HG03095 (cell line): ENCODE measurements at regions not wholly inside any gene's neighbourhood (a gene's known extent, or its start where the extent isn't known, plus 50 kb on each side); places are given as distances from the start of the nearest gene placed in this dataset.
"Not testable (repeated sequence)": the region's sequence is repeated elsewhere in the genome, so short reads cannot be mapped to it uniquely, and the experiment has no call there.

Source experiments
- ATAC-seq: cut with Tn5 transposase; IDR thresholded peaks from one replicate; pipeline ENCODE4 v1.9.1; 2021; ENCODE audit warnings: moderate library complexity; ENCODE audit not compliant: unreplicated experiment

DNA sequence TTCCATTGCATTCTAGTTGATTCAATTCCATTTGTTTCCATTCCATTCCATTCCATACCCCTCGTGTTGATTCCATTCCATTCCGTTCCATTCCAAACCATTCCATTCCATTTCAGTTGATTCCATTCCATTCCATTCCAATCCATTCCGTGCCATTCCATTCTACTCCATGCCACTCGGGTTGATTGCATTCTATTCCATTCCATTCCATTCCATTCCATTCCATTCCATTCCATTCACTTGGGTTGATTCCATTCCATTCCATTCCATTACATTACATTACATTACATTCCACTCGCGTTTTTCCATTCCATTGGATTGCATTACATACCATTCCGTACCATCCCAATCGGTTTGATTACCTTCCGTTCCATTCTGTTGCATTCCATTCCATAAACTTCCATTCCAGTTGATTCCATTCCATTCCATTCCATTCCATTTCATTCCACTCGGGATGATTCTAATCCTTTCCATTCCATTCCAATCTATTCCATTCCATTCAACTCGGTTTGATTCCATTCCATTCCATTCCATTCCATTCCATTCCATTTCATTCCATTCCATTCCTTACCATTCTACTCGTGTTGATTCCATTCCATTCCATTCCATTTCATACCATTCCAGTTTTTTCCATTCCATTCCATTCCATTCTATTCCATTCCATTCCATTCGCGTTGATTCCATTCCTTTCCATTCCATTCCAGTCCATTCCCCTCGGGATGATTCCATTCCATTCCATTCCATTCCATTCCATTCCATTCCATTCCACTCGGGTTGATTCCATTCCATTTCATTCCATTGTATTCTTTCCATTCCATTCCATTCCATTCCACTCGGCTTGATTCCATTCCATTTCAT lies 1140.4 kb downstream of the RPIA start:
- no peak for ATAC-seq

DNA sequence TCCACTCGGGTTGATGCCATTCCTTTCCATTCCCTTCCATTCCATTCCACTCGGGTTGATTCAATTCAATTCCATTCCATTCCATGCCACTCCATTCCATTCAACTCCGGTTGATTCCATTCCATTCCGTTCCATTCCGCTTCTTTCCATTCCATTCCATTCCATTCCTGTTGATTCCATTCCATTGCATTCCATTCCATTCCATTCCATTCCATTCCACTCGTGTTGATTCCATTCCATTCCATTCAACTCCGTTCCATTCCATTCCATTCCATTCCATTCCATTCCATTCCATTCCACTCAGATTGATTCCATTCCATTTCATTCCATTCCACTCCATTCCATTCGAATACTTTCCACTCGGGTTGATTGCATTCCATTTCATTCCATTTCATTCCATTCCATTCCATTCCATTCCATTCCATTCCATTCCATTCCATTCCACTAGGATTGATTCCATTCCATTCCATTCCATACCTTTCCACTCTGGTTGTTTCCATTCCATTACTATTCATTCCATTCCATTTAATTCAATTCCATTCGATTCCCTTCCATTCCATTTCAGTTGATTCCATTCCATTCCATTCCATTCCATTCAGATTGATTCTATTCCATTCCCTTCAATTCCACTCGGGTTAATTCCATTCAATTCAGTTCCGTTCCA lies 1141.8 kb downstream of the RPIA start:
- ATAC-seq, result peak; percentile 50

DNA sequence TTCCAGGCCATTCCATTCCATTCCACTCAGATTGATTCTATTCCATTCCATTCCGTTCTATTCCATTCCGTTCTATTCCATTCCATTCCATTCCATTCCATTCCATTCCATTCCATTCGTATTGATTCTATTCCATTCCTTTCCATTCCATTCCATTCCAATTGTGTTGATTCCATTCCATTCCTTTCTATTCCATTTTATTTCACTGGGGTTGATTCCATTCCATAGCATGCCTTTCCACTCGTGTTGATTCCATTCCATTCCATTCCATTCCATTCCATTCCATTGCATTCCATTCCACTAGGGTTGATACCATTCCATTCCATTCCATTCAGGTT lies 1142.3 kb downstream of the RPIA start:
- no peak for ATAC-seq

DNA sequence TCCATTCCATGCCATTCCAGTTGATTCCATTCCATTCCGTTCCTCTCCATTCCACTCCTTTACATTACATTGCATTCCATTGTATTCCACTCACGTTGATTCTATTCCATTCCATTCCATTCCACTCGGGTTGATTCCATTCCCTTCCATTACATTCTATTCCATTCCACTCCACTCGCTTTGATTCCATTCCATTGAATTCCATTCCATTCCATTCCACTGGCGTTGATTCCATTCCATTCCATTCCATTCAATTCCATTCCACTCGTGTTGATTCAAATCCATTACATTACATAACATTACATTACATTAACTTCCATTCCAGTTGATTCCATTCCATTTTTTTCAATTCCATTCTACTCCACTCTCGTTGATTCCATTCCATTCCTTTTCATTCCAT lies 1142.8 kb downstream of the RPIA start:
- ATAC-seq, result no peak

DNA sequence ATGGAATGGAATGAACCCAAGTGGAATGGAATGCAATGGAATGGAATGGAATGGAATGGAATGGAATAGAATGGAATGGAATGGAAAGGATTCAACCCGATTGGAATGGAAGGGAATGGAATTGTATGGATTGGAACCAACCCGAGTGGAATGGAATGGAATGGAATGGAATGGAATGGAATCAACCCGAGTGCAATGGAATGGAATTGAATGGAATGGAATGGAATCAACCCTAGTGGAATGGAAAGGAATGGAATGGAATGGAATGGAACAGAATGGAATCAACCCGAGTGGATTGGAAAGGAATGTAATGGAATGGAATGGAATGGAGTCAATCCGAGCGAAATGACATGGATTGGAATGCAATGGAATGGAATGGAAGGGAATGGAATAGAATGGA lies 1144.9 kb downstream of the RPIA start:
- peak; percentile 43 for ATAC-seq

DNA sequence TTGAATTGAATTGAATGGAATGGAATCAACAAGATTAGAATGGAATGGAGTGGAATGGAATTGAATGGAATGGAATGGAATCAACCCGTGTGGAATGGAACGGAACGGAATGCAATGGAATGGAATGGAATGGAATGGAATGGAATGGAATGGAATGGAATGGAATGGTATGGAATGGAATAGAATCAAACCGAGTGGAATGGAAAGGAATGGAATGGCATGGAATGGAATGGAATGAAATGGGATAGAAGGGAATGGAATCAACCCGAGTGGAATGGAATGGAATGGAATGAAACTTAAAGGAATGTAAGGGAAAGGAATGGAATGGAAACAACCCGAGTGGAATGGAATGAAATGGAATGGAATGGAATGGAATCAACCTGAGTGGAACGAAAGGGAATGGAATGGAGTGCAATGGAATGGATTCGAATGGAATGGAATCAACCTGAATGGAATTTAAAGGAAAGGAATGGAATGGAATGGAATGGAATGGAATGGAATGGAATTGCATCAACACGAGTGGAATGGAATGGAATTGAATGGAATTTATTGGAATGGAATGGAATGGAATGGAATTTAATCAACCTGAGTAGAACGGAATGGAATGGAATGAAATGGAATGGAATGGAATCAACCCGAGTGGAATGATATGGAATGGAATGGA lies 1146.6 kb downstream of the RPIA start:
- no peak for ATAC-seq

DNA sequence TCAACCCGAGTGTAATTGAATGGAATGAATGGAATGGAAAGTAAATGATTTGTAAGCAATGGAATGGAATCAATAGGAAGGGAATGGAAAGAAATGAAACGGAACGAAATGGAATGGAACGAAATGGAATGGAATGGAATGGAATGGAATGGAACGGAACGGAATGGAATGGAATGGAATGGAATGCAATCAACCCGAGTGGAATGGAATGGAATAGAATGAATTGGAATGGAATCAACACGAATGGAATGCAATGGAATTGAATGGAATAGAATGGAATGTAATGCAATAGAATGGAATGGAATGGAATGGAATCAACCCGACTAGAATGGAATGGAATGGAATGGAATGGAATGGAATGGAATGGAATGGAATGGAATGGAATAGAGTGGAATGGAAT lies 1148.7 kb downstream of the RPIA start:
- ATAC-seq, result not testable (repeated sequence)

DNA sequence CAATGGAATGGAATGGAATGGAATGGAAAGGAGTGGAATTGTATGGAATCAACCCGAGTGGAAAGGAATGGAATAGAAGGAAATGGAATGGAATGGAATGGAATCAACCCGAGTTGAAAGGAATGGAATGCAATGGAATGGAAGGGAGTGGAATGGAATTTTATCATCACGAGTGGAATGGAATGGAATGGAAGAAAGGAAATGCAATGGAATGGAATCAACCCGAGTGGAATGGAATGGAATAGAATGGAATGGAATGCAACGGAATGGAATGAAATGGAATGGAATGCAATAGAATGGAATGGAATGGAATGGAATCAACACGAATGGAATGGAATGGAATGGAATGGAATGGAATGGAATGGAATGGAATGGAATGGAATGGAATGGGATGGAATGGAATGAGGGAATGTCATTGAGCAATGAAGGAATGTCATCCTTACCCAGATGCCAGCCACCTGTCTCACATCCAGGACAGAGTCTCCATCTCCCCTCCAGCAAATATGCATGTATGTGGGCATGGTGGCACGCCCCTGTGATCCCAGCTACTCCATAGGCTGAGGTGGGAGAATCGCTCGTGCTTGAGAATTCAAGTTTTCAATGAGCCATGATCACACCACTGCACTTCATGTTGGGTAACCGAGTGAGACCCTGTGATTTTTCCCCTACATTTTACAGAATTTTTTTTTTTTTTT lies 1149.5 kb downstream of the RPIA start:
- not testable (repeated sequence) for ATAC-seq

DNA sequence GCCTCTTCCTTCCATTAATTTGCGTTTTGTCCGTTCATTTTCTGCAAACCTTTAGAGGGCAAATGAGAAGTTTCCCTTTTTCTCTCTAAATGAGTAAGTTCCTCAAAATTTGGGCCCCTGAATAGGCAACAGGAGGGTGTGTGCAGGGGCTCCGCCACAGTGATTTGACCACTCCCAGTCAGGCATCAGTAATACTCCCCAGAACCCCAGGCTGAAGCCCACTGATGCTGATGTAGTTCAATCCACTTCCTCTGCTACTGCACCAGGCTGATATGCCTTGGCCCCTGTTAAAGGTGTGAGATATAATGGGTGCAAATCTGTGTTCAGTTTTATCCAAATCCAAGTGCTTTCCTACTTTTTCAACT lies 1150.0 kb downstream of the RPIA start:
- ATAC-seq, result no peak

DNA sequence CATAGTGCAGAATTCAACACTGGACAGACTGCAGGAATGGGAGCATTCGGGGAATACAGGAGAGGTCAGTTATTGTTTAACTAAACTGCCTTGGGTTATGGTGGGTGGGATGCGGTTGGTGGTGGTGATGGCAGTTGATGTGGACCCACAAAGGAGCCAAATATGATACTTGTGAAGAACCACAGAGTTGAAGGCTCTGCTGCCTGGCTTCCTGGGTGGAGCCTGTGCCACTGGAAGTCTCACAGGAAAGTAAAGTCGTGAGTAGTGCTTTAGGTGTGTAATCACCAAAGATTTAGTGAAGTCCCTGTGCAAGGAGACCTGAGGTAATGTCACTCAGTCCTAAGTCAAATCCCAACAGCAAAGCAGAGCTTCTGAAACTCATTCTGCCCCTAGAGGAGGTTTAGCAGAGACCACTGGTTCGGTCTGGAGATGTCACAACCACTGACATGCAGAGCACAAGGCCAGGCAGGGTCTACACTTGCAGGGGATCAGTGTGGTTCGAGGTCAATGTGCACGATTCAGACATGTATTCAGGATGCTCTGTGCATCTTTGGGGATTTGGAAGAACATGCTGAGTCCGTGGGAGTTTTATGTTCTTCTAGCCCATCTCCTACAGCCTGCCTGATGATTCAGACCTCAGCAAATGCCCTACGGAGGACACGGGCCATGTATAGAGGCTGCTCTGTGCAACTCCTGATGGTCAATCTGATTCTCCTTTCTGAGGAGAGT lies 1150.9 kb downstream of the RPIA start:
- no peak for ATAC-seq

DNA sequence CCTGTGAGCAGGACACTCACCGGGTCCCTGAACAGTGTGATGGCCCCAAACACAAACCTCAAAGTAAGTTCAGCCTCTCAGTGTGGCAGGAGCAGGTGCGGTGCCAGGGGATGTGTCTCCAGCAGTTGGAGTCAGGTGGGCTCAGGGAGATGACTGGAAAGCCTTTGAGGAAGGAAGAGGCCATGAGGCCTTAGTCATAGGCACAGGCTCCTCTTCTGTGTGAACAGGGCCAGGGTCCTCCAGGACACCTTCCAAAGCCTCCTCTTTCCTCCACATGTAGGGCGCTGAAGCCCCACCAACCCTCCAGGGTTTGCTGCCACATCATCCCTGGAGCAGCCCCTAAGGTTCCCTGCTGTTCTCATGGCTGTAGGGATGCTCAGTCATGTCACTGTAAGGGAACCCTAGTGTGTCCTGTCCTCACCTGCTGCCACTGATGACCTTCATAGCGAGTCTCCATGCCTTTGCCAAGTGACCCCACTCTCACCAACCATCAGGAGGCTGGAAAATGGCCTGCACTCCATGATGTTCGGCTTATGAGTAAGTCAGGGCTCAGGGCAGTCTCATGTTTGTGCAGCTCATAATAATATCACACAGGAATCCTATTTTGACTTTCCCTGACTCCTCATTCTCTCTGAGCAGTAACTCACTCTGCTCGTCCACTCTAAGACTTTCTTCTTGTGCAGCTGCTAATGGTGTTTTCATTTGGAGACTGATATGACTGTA lies 1152.9 kb downstream of the RPIA start:
- ATAC-seq, result no peak

DNA sequence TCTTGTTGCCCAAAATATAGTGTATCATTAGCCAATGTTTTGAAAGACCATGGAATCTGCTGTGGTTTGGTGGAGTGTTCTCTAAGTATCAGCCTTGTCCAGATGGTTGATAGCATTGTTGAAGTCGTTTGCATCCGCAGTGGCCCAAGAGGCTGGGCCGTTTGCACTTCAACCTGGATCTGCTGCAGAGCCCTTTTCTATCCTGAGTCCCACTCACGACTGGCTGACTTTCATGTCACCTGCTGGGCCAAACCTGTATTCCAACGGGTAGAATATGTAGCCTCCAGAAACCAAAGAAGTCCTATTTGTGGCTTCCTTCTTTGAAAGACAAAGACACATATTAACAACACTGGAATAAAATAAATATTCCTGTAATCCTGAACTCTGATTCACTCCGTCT lies 1154.1 kb downstream of the RPIA start:
- no peak for ATAC-seq

DNA sequence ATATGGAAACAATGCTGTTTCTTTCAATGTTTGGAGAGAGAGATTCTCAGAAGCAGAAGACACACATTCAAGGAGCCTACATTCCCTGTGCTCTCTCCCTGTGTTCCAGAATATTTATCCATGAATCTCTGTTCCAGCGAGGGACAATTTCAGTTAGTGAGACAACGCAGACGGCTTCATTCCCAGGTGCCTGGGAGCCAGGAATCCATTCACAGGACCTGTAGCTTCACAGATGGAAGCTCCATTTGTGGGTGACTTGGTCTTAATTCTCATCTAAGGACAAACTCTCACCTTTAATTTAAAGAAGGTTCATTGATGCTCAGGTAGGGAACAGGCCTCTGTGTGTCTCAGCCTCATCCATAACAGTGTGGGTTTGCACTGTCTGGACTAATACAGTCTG lies 1156.6 kb downstream of the RPIA start:
- ATAC-seq, result no peak

DNA sequence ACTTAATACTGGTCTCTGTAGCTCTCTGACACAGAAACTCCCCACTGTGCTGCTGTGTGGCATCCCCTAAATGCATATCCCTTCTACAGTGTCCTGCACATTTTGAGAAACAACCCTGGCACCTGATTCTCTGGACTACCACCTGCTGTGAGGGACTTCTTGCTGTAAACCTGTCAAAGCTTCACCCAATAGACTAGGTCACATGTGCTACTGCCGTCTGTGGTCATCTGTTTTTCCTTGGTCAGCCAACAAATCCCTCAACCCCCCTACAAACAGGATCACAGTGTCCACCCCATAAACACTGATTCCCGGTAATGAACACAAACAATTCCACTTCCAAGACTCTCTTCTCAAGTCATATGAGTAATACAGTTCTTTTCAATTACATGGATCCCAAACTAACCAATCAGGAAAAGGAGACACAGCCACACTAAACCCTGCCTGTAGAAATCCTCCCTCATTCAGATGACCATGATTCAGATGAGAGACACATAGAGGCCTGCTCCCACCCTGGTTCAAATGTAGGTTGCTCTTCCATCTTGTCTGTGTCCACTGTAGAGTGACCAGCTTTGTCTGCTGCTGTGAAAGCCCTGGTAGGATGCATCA lies 1157.4 kb downstream of the RPIA start:
- no peak for ATAC-seq

DNA sequence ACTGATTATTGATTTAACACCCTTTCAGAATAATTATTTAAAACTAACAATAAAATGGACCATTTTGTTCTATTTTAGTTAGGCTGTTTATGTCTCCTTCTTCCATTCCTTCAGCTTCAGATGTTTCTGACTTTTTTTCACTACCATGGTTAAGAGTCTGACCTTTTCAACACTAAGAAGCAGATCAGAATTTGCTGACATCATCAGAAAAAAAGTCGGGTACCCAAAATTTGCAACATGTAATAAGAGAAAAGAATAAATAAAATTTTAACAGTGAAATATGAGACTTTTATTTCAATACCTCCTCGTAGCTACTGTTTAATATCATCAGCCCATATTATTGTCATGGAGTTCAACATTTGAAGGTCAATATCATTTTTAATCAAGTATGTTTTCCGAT lies 1158.3 kb downstream of the RPIA start:
- no peak for ATAC-seq

DNA sequence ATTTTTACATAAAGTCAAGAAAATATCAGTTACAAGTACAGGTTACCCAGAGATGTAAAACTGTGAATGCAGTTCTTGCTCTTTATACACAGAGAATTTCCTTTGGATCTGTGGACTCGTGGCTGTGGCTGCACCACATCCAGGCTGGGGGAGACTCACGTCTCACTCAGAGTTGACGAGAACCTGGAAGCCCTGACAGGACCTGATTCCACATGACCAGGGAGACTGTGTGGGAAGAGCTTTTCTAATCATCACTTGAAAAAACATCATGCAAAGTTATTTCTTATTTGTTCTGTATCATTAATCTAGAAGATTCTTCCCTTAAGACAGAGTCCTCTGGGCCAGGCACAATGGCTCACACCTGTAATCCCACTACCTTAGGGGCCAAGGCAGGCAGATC lies 1159.0 kb downstream of the RPIA start:
- ATAC-seq, result no peak

DNA sequence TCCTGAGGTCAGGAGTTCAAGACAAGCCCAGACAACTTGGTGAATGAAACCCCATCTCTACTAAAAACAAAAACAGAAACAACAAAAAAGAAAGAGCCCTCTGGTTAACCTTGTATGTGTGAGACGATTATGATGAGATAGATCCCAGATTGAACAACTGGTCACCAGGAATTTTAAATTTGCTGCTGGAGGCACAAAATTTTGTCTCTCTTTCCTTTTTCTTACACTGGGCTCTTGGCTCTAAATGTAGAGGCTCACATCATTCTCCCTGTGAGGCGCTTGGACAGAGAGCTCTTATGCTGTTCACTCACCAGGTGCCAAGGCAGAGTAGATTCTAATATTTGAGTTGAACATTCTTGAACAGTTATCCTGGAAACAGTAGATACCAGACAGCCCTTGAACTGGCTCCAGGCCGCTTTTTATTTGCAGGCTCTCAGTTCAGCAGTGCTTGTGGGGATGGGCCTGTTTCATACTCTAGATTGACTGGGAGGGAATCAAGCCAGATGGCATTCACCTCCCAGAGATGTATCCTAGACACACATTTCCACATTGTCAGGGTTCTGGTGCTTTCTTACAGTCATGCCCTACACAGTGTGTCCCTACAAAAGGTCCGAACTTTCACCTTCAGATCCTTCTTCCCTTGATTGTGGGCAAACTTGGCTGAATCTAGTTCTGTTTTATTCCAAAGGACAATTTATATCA lies 1159.6 kb downstream of the RPIA start:
- no peak for ATAC-seq

DNA sequence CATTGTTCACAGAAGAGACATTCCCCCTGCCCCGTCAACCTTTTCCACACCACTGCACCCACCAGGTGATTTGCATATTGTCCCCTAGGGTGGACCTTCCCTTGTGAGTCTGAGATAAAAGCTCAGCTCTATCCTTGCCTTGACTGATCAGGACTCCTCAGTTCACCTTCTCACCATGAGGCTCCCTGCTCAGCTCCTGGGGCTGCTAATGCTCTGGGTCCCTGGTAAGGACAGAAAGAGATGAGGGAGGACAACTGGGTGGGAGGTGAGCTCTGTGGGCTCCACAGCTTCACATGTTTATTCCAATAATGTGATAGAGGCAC lies 1160.1 kb downstream of the RPIA start:
- no peak for ATAC-seq

DNA sequence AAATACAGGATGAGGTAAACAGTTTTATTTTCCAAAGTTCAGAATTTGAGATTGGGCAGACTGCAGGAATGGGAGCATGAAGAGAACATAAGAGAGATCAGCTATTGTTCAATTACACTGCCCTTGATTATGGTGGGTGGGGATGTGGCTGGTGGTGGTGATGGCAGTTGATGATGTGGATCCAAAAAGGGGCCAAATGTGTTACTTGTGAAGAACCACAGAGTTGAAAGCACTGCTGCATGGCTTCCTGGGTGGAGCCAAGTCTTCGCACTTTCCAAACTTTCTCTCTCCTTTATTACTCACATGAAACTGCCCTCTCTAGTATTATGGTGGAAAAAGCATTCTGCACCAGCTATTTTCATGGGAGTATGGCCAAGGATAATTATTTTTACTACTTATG lies 1162.0 kb downstream of the RPIA start:
- ATAC-seq, result not testable (repeated sequence)
